DOHH2 (cell line): ENCODE measurements at regions not wholly inside any gene's neighbourhood (a gene's known extent, or its start where the extent isn't known, plus 50 kb on each side); places are given as distances from the start of the nearest gene placed in this dataset.

Experiments
- H3F3A ChIP-seq: fragments of 200-600 bp; sonication (generic), shearing (Covaris generic); 2 replicates; pipeline ENCODE4 v1.6.0; 2016; ENCODE audit warnings: antibody characterized with exemption, mild to moderate bottlenecking; ENCODE audit not compliant: control insufficient read depth, insufficient read depth
- H3K27ac ChIP-seq: fragments of 200-600 bp; sonication (generic); 2 replicates; pipeline ENCODE4 v1.5.1; 2014; ENCODE audit warnings: low read depth, mild to moderate bottlenecking, low read length, moderate library complexity
- H3K27me3 ChIP-seq: fragments of 200-600 bp; sonication (generic); 2 replicates; pipeline ENCODE4 v1.6.1; 2014; ENCODE audit warnings: mild to moderate bottlenecking, low read length, mixed read lengths; ENCODE audit not compliant: control insufficient read depth
- H3K36me3 ChIP-seq: fragments of 200-600 bp; sonication (generic); 2 replicates; pipeline ENCODE4 v1.6.1; 2014; ENCODE audit warnings: mild to moderate bottlenecking, low read length, moderate library complexity, mixed read lengths; ENCODE audit not compliant: control insufficient read depth
- H3K4me1 ChIP-seq: fragments of 200-600 bp; sonication (generic); 2 replicates; pipeline ENCODE4 v1.6.1; 2014; ENCODE audit warnings: mild to moderate bottlenecking, low read length, mixed read lengths; ENCODE audit not compliant: control insufficient read depth
- H3K4me2 ChIP-seq: fragments of 200-600 bp; sonication (generic); 2 replicates; pipeline ENCODE4 v1.6.0; 2014; ENCODE audit warnings: mild to moderate bottlenecking, low read length, moderate library complexity
- H3K4me3 ChIP-seq: fragments of 200-600 bp; sonication (generic); 2 replicates; pipeline ENCODE4 v1.5.1; 2014; ENCODE audit warnings: mild to moderate bottlenecking, low read length, mixed read lengths
- H3K79me2 ChIP-seq: fragments of 200-600 bp; sonication (generic); 2 replicates; pipeline ENCODE4 v1.6.1; 2014; ENCODE audit warnings: mild to moderate bottlenecking, low read length, mixed read lengths; ENCODE audit not compliant: control insufficient read depth
- H3K9me2 ChIP-seq: fragments of 200-600 bp; sonication (generic); replicated peaks from 2 replicates; pipeline ENCODE4 v1.6.1; 2014; ENCODE audit warnings: mild to moderate bottlenecking, low read length, mixed read lengths; ENCODE audit not compliant: control insufficient read depth
- H3K9me3 ChIP-seq: fragments of 200-600 bp; sonication (generic); 2 replicates; pipeline ENCODE4 v1.6.1; 2014; ENCODE audit warnings: antibody characterized with exemption, low read length, mixed read lengths; ENCODE audit not compliant: control insufficient read depth, insufficient read depth
- H4K20me1 ChIP-seq: fragments of 200-600 bp; sonication (generic); 2 replicates; pipeline ENCODE4 v1.6.0; 2014; ENCODE audit warnings: low read depth, mild to moderate bottlenecking, antibody characterized with exemption, low read length, moderate library complexity; ENCODE audit not compliant: control insufficient read depth, insufficient read depth
- CTCF ChIP-seq: fragments of 200-600 bp; sonication (generic); IDR thresholded peaks from one replicate; pipeline ENCODE4 v1.5.1; 2014; ENCODE audit warnings: antibody characterized with exemption, mild to moderate bottlenecking, low read depth, low read length; ENCODE audit not compliant: poor library complexity, severe bottlenecking
- EZH2phosphoT487 ChIP-seq: fragments of 200-600 bp; sonication (generic); IDR thresholded peaks from 2 replicates; pipeline ENCODE4 v1.6.1; 2017; ENCODE audit warnings: borderline replicate concordance, mild to moderate bottlenecking, antibody characterized with exemption, low read length, moderate library complexity, mixed read lengths

DNA sequence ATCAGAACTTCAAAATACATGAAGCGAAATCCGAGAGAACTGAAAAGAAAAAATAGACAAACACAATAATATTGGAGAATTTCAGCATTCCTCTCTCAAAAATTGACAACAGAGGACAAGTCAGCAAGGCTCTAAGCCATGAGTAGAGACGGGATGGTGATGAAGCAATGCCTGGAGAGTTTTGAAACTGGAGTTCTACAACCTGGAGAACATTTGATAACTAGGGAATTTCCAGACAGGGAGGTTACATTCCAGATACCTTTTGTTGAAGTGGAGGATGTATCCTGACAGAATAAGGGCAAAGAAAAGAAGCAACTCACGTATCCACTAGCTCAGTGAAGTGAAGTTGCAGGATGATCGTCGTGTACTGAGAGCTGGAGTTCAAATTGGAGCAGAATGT lies 291.4 kb downstream of the CTTN start:
- Histone ChIP-seq H3K27me3 (no peaks in the 10 kb centered on the region), H3K36me3 (no peaks in the 10 kb centered on the region), H4K20me1 (no peaks in the 10 kb centered on the region), H3K4me3 (no peak overlapping the region), H3K27ac (no peak overlapping the region), H3K9me2 (no peaks in the 10 kb centered on the region), H3K9me3 (no peaks in the 10 kb centered on the region), H3K4me2 (no peak overlapping the region), H3K79me2 (no peaks in the 10 kb centered on the region), H3F3A (no peaks in the 10 kb centered on the region), H3K4me1 (no peaks in the 10 kb centered on the region)
- TF ChIP-seq CTCF (no peak), EZH2phosphoT487 (no peak)

DNA sequence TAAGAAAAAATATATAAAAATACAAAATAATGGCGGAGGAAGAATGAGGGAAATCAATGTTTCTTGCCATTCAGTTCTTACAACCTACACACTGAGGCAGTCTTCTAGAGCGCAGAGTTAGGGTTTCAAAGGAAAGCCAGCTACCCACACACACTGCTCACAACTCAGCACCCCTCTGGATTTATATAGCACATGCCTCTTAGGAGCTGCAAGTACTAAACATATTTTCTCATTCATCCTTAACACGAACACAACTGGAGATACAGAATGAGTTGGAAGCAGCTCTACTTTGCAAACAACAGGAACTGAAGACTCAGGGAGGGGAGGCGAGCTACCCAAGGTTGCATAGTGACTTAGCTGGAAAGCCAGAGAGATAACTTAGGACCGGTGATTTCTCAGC lies 293.8 kb downstream of the CTTN start:
- no peak for TF ChIP-seq EZH2phosphoT487
- no peak for TF ChIP-seq CTCF
- no peaks in the 10 kb centered on the region for H3K27me3 ChIP-seq
- no peaks in the 10 kb centered on the region for H3F3A ChIP-seq
- no peaks in the 10 kb centered on the region for H3K9me2 ChIP-seq
- H3K27ac ChIP-seq = no peak overlapping the region
- H3K9me3 ChIP-seq = no peaks in the 10 kb centered on the region
- H3K79me2 ChIP-seq = no peaks in the 10 kb centered on the region
- H3K4me2 ChIP-seq = no peak overlapping the region
- no peaks in the 10 kb centered on the region for H3K36me3 ChIP-seq
- no peaks in the 10 kb centered on the region for H3K4me1 ChIP-seq
- H4K20me1 ChIP-seq = no peaks in the 10 kb centered on the region
- no peak overlapping the region for H3K4me3 ChIP-seq

DNA sequence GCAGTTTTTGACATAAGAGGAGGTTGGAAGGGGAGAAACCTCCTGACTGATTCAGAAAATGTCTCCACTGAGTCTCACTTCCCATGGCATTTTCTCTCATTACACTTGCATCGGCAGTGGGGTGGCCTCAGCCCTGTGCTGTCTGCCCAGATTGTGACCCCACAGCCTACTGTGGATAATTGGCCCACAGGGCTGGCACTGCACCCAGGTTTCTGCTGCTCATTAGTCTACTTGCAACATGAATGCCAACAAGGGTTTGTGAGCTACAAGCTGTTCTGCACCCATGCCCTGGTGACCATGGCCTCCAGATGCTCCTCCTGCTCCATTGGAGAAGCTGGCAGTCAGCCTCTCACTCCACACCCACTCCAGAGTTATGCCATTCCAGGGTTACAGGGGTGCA lies 296.0 kb downstream of the CTTN start:
- H3K4me2 ChIP-seq = no peak overlapping the region
- H3K36me3 ChIP-seq = no peaks in the 10 kb centered on the region
- no peaks in the 10 kb centered on the region for H3F3A ChIP-seq
- H3K79me2 ChIP-seq = no peaks in the 10 kb centered on the region
- no peaks in the 10 kb centered on the region for H3K9me2 ChIP-seq
- H3K27ac ChIP-seq = no peak overlapping the region
- TF ChIP-seq CTCF = no peak
- no peak for TF ChIP-seq EZH2phosphoT487
- no peaks in the 10 kb centered on the region for H3K27me3 ChIP-seq
- no peaks in the 10 kb centered on the region for H4K20me1 ChIP-seq
- H3K9me3 ChIP-seq = no peaks in the 10 kb centered on the region
- no peaks in the 10 kb centered on the region for H3K4me1 ChIP-seq
- no peak overlapping the region for H3K4me3 ChIP-seq
